Spleen (tissue), 11 donors: ENCODE measurements at regions not wholly inside any gene's neighbourhood (a gene's known extent, or its start where the extent isn't known, plus 50 kb on each side); places are given as distances from the start of the nearest gene placed in this dataset.

Source experiments
- DNase-seq: peaks from one replicate; pipeline ENCODE4 v3.0.0-alpha.2; 2020
- H3K27ac ChIP-seq, 8 donors: fragments of 200-600 bp; sonication (generic) in 7 of 8; 1 replicate in 4 of 8; 2 replicates in 4 of 8; pipeline versions ENCODE4 v1.5.0 to v1.8.0; 2016 to 2021; ENCODE audit warnings: inconsistent platforms in 4 of 8, mild to moderate bottlenecking in 4 of 8, moderate library complexity in 1 of 8
- H3K27me3 ChIP-seq, 7 donors: fragments of 200-600 bp; sonication (generic) in 6 of 7; replicated peaks in 1 of 7; 1 replicate in 4 of 7; 2 replicates in 3 of 7; pipeline versions ENCODE4 v1.5.0 to v1.8.0; 2016 to 2021; ENCODE audit warnings: inconsistent platforms in 3 of 7, mild to moderate bottlenecking in 1 of 7
- H3K36me3 ChIP-seq, 6 donors: fragments of 200-600 bp; sonication (generic) in 5 of 6; 1 replicate in 4 of 6; 2 replicates in 2 of 6; pipeline versions ENCODE4 v1.5.0 to v1.8.0; 2016 to 2021; ENCODE audit warnings: inconsistent platforms in 2 of 6
- H3K4me1 ChIP-seq, 6 donors: fragments of 200-600 bp; sonication (generic) in 5 of 6; 1 replicate in 3 of 6; 2 replicates in 3 of 6; pipeline versions ENCODE4 v1.5.0 to v1.8.0; 2016 to 2021; ENCODE audit warnings: inconsistent platforms in 3 of 6
- H3K4me3 ChIP-seq, 8 donors: fragments of 200-600 bp; sonication (generic) in 7 of 8; 1 replicate in 4 of 8; 2 replicates in 4 of 8; pipeline versions ENCODE4 v1.5.0 to v1.8.0; 2016 to 2021; ENCODE audit warnings: inconsistent platforms in 4 of 8, mild to moderate bottlenecking in 4 of 8, moderate library complexity in 2 of 8
- H3K9me3 ChIP-seq, 8 donors: fragments of 200-600 bp; sonication (generic) in 7 of 8; 1 replicate in 4 of 8; 2 replicates in 4 of 8; pipeline versions ENCODE4 v1.5.0 to v1.8.0; 2016 to 2021; ENCODE audit warnings: inconsistent platforms in 4 of 8
- POLR2A ChIP-seq, 3 donors: fragments of 450-650 bp; IDR thresholded peaks; one replicate each; pipeline ENCODE4 v1.5.1; 2017; ENCODE audit warnings: antibody characterized with exemption in 3 of 3, mild to moderate bottlenecking in 1 of 3
- POLR2AphosphoS5 ChIP-seq, 3 donors: sonication (generic); formaldehyde crosslinking; IDR thresholded peaks; one replicate each; pipeline ENCODE4 v1.5.1; 2017; ENCODE audit warnings: antibody characterized with exemption in 3 of 3
- WGBS, 5 donors: extraction: QIAGEN DNeasy Blood & Tissue Kit in 3 of 5; methylation state at CpG; one replicate each; pipeline versions ENCODE4 v1.1.5 to v1.1.7; 2013 to 2018; 5-methylcytosine and 5-hydroxymethylcytosine counted together
- intact Hi-C: fragments of 100-400 bp; cut with DNase I; formaldehyde crosslinking; loops from one replicate; pipeline ENCODE4 v1.15.0; 2023; ENCODE audit warnings: low total_unique reads
- TF ChIP-seq, protein P1 (sequence below), 11 experiments: fragments of 200-600 bp in 7 of 11; fragments of 450-650 bp in 4 of 11; sonication (generic) in 4 of 11; IDR thresholded peaks in 8 of 11; conservative IDR thresholded peaks in 3 of 11; 1 replicate in 7 of 11; 2 replicates in 4 of 11; pipeline versions ENCODE4 v1.4.0 to v1.8.0; 2016 to 2021; ENCODE audit warnings: antibody characterized with exemption in 11 of 11, inconsistent platforms in 4 of 11, mild to moderate bottlenecking in 1 of 11
- donor health status: healthy with polysubstance abuse.
- donor health status: DM: no; HTN: no; CAD: no; lungs with moderate emphysema.
- donor health status: DM: no; HTN: no; CAD: no.
- donor health status: Bipolar disorder and iron deficiency.
- donor health status: healthy.
- donor health status: DM: no; HTN: no; CAD: no.
- donor health status: DM: yes; HTN: yes; CAD: no.

DNA sequence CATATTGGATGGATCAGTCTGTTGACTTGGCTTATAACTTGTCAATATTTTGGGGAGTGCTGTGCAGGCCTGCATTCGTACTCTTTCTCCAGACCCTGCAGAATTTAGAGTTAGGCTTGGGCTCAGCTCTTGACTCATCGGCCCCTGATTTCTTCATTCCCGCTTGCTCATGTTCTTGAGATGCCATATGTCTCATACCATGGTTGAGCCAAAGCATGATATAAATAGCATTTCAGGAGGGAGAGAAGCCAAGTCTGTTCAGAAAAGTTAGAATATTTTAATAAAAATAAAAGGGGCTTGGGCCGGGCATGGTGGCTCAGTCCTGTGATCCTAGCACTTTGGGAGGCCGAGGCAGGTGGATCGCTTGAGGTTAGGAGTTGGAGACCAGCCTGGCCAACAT is 898.1 kb downstream of the TYW1 start:
- H3K27me3 ChIP-seq: no peaks in the 10 kb centered on the region
- intact Hi-C loops: no loop called here
- H3K9me3 ChIP-seq: peaks cover 0 to 58% (median 18%) of the 10 kb centered on the region in 8 donors
- DNase-seq: no peak
- TF ChIP-seq, protein P1, sequence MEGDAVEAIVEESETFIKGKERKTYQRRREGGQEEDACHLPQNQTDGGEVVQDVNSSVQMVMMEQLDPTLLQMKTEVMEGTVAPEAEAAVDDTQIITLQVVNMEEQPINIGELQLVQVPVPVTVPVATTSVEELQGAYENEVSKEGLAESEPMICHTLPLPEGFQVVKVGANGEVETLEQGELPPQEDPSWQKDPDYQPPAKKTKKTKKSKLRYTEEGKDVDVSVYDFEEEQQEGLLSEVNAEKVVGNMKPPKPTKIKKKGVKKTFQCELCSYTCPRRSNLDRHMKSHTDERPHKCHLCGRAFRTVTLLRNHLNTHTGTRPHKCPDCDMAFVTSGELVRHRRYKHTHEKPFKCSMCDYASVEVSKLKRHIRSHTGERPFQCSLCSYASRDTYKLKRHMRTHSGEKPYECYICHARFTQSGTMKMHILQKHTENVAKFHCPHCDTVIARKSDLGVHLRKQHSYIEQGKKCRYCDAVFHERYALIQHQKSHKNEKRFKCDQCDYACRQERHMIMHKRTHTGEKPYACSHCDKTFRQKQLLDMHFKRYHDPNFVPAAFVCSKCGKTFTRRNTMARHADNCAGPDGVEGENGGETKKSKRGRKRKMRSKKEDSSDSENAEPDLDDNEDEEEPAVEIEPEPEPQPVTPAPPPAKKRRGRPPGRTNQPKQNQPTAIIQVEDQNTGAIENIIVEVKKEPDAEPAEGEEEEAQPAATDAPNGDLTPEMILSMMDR (IDR thresholded peaks at IDR 0.05 in 8 of 11, conservative IDR thresholded peaks at IDR 0.05 in 3 of 11): no peak
- TF ChIP-seq POLR2AphosphoS5 (IDR thresholded peaks at IDR 0.05) (no peak), POLR2A (IDR thresholded peaks at IDR 0.05) (no peak)
- no peak overlapping the region for H3K4me3 ChIP-seq
- WGBS, 5 donors: 89 to 94% (median 92%) methylated on average over 6 of the region's 6 CpGs
- no peaks in the 10 kb centered on the region for H3K36me3 ChIP-seq
- no peaks in the 10 kb centered on the region for H3K4me1 ChIP-seq
- no peak overlapping the region for H3K27ac ChIP-seq

- Histone ChIP-seq H3K4me3 (no peak overlapping the region), H3K36me3 (no peaks in the 10 kb centered on the region), H3K27me3 (no peaks in the 10 kb centered on the region), H3K4me1 (no peaks in the 10 kb centered on the region), H3K27ac (no peak overlapping the region), H3K9me3 (peaks cover 0 to 49% (median 2%) of the 10 kb centered on the region in 8 donors)
- no peak for TF ChIP-seq POLR2AphosphoS5 (IDR thresholded peaks at IDR 0.05)
- no peak for TF ChIP-seq POLR2A (IDR thresholded peaks at IDR 0.05)
- TF ChIP-seq, protein P1 (IDR thresholded peaks at IDR 0.05 in 8 of 11, conservative IDR thresholded peaks at IDR 0.05 in 3 of 11): no peak
- intact Hi-C loops: no loop called here
- no peak for DNase-seq
Observed at GRCh38 chr7:67896721-67897120, 900.1 kb downstream of the TYW1 start.

DNA sequence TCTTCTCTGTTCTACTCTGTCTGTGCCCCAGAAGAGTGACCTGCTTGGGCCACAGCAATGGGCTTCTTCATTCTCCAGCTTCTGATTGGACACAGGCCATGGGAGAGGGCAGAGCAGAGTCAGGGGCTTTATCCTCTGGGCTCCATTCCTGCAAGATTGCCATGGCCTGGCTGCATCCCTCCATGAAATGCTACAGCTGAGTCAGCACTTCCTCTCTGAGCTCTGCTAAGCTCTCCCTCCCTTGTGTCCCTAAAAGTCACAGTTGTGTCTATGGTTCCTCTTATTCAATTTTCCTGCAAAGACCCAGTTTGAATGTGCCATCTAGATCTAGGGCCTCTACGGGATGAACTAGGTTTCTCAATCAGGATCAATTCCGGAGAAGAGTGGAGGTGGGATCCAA is 903.8 kb downstream of the TYW1 start:
- WGBS, 5 donors: 44 to 90% (median 86%) methylated on average over 2 of the region's 2 CpGs
- peaks cover 0 to 4% (median 0%) of the 10 kb centered on the region in 7 donors for H3K27me3 ChIP-seq
- no peaks in the 10 kb centered on the region for H3K36me3 ChIP-seq
- no peaks in the 10 kb centered on the region for H3K4me1 ChIP-seq
- no peak overlapping the region for H3K4me3 ChIP-seq
- no peak for DNase-seq
- peaks cover 0 to 60% (median 4%) of the 10 kb centered on the region in 8 donors for H3K9me3 ChIP-seq
- TF ChIP-seq, protein P1 (IDR thresholded peaks at IDR 0.05 in 8 of 11, conservative IDR thresholded peaks at IDR 0.05 in 3 of 11): no peak
- TF ChIP-seq POLR2A (IDR thresholded peaks at IDR 0.05): no peak
- no peak for TF ChIP-seq POLR2AphosphoS5 (IDR thresholded peaks at IDR 0.05)
- intact Hi-C loops: no loop called here
- no peak overlapping the region for H3K27ac ChIP-seq

GRCh38 chr7:67901808-67902480 is 905.3 kb downstream of the TYW1 start:
- Histone ChIP-seq H3K4me1 (no peaks in the 10 kb centered on the region), H3K27me3 (peaks cover 0 to 4% (median 0%) of the 10 kb centered on the region in 7 donors), H3K36me3 (no peaks in the 10 kb centered on the region), H3K4me3 (no peak overlapping the region), H3K9me3 (peaks cover 0 to 58% (median 6%) of the 10 kb centered on the region in 8 donors), H3K27ac (no peak overlapping the region)
- DNase-seq: no peak
- intact Hi-C loops: no loop called here
- TF ChIP-seq POLR2A (IDR thresholded peaks at IDR 0.05) (no peak), POLR2AphosphoS5 (IDR thresholded peaks at IDR 0.05) (no peak)
- TF ChIP-seq, protein P1 (IDR thresholded peaks at IDR 0.05 in 8 of 11, conservative IDR thresholded peaks at IDR 0.05 in 3 of 11): no peak
- 69 to 81% (median 78%) methylated on average over 17 of the region's 17 CpGs for WGBS, 5 donors
